Stimulated activated naive CD8-positive, alpha-beta T cell treated with anti-CD3 and anti-CD28 coated beads, Interleukin-15, Interleukin-2, amounts not matched to agents 100 ng/mL and 50 ng/mL, for 24 hours (primary cell): ENCODE measurements at regions not wholly inside any gene's neighbourhood (a gene's known extent, or its start where the extent isn't known, plus 50 kb on each side); places are given as distances from the start of the nearest gene placed in this dataset.

Experiments used
- H3K27ac Mint-ChIP-seq: one replicate; pipeline ENCODE4 v1.8.0; 2021; ENCODE audit warnings: mild to moderate bottlenecking, mixed read lengths
- H3K27me3 Mint-ChIP-seq: one replicate; pipeline ENCODE4 v1.8.0; 2021; ENCODE audit warnings: mixed read lengths
- H3K36me3 Mint-ChIP-seq: one replicate; pipeline ENCODE4 v1.8.0; 2021; ENCODE audit warnings: low read depth, mixed read lengths
- H3K4me1 Mint-ChIP-seq: one replicate; pipeline ENCODE4 v1.8.0; 2021; ENCODE audit warnings: low read depth, mixed read lengths
- H3K4me3 Mint-ChIP-seq: one replicate; pipeline ENCODE4 v1.8.0; 2021; ENCODE audit warnings: mild to moderate bottlenecking, mixed read lengths
- H3K9me3 Mint-ChIP-seq: one replicate; pipeline ENCODE4 v1.8.0; 2021; ENCODE audit warnings: mixed read lengths

- no peak overlapping the region for H3K4me3 Mint-ChIP-seq
- no peaks in the 10 kb centered on the region for H3K27me3 Mint-ChIP-seq
Observed at GRCh38 chr4:33268776-33269175, 2548.6 kb downstream of the PCDH7 start.

DNA sequence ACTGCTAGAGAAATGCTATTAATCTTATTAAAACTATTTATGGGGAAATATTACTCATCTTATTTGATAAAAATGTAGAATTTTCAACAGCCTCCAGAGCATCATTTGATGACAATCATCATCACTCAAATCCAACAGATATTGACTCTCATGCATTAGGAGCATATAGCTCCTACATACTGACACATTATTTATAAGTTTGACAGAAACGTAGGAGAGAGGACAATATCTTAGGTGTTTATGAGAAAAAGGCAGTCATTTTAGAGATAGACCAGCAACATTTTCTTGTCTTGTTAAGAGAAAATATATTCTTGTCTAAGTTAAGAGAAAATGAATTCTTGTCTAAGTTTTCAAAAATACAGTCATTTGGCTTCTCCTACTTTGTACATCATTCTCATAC lies 2550.2 kb downstream of the PCDH7 start:
- Mint-ChIP-seq H3K36me3 (no peaks in the 10 kb centered on the region), H3K4me3 (no peak overlapping the region), H3K4me1 (no peaks in the 10 kb centered on the region), H3K9me3 (peaks cover 14% of the 10 kb centered on the region), H3K27ac (no peak overlapping the region), H3K27me3 (no peaks in the 10 kb centered on the region)

More at GRCh38 chr4:33268776-33269175, 2548.6 kb downstream of the PCDH7 start:
- H3K4me1 Mint-ChIP-seq, result no peaks in the 10 kb centered on the region
- peaks cover 14% of the 10 kb centered on the region for H3K9me3 Mint-ChIP-seq
- H3K36me3 Mint-ChIP-seq, result no peaks in the 10 kb centered on the region
- no peak overlapping the region for H3K27ac Mint-ChIP-seq

- H3K4me1 Mint-ChIP-seq, result no peaks in the 10 kb centered on the region
- no peak overlapping the region for H3K4me3 Mint-ChIP-seq
- no peaks in the 10 kb centered on the region for H3K36me3 Mint-ChIP-seq
Observed at GRCh38 chr4:33272722-33273121, 2552.6 kb downstream of the PCDH7 start.

DNA sequence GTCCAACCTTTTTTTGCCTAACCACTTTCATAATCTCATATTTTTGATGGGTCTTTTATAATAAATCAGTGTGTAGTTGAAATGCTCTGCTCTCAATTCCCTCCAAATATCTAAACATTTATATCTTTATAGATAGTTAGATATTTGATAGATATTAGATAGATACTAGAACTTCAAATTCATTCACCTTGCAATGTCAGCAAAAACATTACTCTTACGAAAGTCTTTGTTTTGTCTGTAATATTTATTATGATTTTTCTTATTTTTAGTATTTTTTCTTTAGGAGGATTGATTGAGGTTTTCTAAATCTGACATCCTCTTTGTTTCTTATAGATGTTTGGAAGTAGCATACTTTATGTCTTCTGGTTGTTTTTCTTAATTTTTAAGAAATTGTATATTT lies 2563.6 kb downstream of the PCDH7 start:
- no peak overlapping the region for H3K4me3 Mint-ChIP-seq
- no peaks in the 10 kb centered on the region for H3K36me3 Mint-ChIP-seq
- H3K27me3 Mint-ChIP-seq, result no peaks in the 10 kb centered on the region
- H3K27ac Mint-ChIP-seq, result no peak overlapping the region
- H3K4me1 Mint-ChIP-seq, result no peaks in the 10 kb centered on the region
- peaks cover 27% of the 10 kb centered on the region for H3K9me3 Mint-ChIP-seq

More at GRCh38 chr4:33272722-33273121, 2552.6 kb downstream of the PCDH7 start:
- Mint-ChIP-seq H3K27me3 (no peaks in the 10 kb centered on the region), H3K27ac (no peak overlapping the region), H3K9me3 (peaks cover 14% of the 10 kb centered on the region)

- H3K4me3 Mint-ChIP-seq, result no peak overlapping the region
- H3K4me1 Mint-ChIP-seq, result no peaks in the 10 kb centered on the region
- H3K27ac Mint-ChIP-seq, result no peak overlapping the region
- H3K27me3 Mint-ChIP-seq, result no peaks in the 10 kb centered on the region
- H3K9me3 Mint-ChIP-seq, result peaks cover 10% of the 10 kb centered on the region
- no peaks in the 10 kb centered on the region for H3K36me3 Mint-ChIP-seq
Observed at GRCh38 chr4:33296876-33297455, 2576.8 kb downstream of the PCDH7 start.

DNA sequence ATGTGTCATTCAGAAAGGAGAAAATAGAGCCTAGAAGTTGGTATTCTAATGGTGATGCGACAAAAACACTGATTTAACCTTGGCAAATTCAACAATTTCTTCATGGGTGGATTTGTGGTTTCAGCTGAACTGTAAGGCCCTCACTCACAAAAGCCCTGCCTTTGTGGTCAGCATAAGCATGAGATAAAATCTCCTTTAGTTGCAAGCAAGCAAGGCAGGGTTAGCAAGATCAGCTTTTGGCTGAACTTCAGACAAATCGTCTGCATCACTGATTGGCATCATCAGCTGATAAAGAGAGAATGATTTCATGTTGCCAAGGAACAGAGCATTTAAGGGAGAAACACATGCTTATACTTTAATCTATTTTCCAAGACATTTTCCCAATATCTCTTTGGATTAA lies 2582.2 kb downstream of the PCDH7 start:
- Mint-ChIP-seq H3K4me3 (no peak overlapping the region), H3K9me3 (peaks cover 10% of the 10 kb centered on the region), H3K36me3 (no peaks in the 10 kb centered on the region), H3K27me3 (no peaks in the 10 kb centered on the region), H3K27ac (no peak overlapping the region), H3K4me1 (no peaks in the 10 kb centered on the region)

GRCh38 chr4:33306131-33306530 lies 2586.0 kb downstream of the PCDH7 start:
- no peaks in the 10 kb centered on the region for H3K36me3 Mint-ChIP-seq
- no peak overlapping the region for H3K4me3 Mint-ChIP-seq
- peaks cover 4% of the 10 kb centered on the region for H3K9me3 Mint-ChIP-seq
- H3K27me3 Mint-ChIP-seq, result no peaks in the 10 kb centered on the region
- H3K27ac Mint-ChIP-seq, result no peak overlapping the region
- no peaks in the 10 kb centered on the region for H3K4me1 Mint-ChIP-seq

DNA sequence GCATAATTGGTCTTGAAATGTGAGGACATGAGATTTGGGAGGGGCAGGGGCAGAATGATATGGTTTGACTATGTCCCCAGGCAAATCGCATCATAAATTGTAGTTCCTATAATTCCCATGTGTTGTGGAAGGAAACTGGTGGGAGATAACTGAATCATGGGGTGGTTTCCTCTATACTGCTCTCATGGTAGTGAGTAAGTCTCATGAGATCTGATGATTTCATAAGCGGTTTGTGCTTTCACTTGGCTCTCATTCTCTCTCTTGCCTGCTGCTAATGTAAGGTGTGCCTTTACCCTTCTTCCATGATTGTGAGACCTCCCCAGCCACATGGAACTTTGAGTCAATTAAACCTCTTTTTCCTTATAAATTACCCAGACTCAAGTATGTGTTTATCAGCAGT lies 2595.9 kb downstream of the PCDH7 start:
- Mint-ChIP-seq H3K4me1 (no peaks in the 10 kb centered on the region), H3K4me3 (no peak overlapping the region), H3K27ac (no peak overlapping the region)

DNA sequence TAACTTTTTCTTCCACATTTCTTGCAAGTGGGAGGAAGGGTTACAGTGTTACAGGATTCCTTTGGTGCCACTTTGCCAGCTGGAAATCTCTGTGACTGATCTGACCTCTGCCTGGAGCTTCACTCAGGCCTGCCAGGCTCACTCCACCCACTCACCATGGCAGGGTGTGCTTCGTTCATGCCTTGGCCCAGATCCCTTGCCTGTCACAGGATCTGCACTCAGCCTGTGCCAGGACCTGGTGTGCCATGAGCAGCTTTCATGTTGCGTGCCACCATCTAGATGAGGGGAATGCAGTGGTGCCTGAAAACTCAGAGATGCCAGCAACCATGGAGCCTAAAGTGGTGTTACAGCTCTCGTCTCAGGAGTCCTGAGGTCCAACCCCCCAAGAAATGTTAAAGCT lies 2596.4 kb downstream of the PCDH7 start:
- Mint-ChIP-seq H3K4me1 (no peaks in the 10 kb centered on the region), H3K27me3 (no peaks in the 10 kb centered on the region), H3K36me3 (no peaks in the 10 kb centered on the region), H3K27ac (no peak overlapping the region), H3K9me3 (peaks cover 10% of the 10 kb centered on the region), H3K4me3 (no peak overlapping the region)

More for the DNA sequence above, 2595.9 kb downstream of the PCDH7 start:
- Mint-ChIP-seq H3K36me3 (no peaks in the 10 kb centered on the region), H3K27me3 (no peaks in the 10 kb centered on the region), H3K9me3 (peaks cover 10% of the 10 kb centered on the region)

DNA sequence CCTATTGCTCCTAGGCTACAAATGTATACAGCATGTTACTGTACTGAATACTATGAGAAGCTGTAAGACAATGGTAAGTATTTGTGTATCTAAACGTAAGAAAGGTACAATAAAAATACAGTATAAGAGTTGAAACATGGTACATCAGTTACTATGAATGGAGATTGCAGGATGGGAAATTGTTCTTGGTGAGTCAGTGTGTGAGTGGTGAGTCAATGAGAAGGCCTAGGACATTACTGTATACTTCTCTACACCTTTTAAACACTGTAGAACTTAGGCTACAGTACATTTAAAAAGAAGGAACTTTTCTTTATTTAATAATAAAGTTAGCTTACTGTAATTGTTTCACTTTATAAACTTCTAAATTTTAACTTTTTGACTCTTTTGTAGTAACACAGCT lies 2603.2 kb downstream of the PCDH7 start:
- Mint-ChIP-seq H3K4me1 (no peaks in the 10 kb centered on the region), H3K4me3 (no peak overlapping the region), H3K27ac (no peak overlapping the region), H3K27me3 (no peaks in the 10 kb centered on the region), H3K36me3 (no peaks in the 10 kb centered on the region), H3K9me3 (peaks cover 20% of the 10 kb centered on the region)

GRCh38 chr4:33334416-33334815 lies 2614.2 kb downstream of the PCDH7 start:
- Mint-ChIP-seq H3K4me1 (no peaks in the 10 kb centered on the region), H3K27ac (no peak overlapping the region), H3K27me3 (no peaks in the 10 kb centered on the region), H3K36me3 (no peaks in the 10 kb centered on the region), H3K4me3 (no peak overlapping the region), H3K9me3 (peaks cover 13% of the 10 kb centered on the region)

GRCh38 chr4:33339762-33340161 lies 2619.6 kb downstream of the PCDH7 start:
- Mint-ChIP-seq H3K4me3 (no peak overlapping the region), H3K27ac (no peak overlapping the region), H3K27me3 (no peaks in the 10 kb centered on the region), H3K9me3 (peaks cover 8% of the 10 kb centered on the region), H3K36me3 (no peaks in the 10 kb centered on the region), H3K4me1 (no peaks in the 10 kb centered on the region)

DNA sequence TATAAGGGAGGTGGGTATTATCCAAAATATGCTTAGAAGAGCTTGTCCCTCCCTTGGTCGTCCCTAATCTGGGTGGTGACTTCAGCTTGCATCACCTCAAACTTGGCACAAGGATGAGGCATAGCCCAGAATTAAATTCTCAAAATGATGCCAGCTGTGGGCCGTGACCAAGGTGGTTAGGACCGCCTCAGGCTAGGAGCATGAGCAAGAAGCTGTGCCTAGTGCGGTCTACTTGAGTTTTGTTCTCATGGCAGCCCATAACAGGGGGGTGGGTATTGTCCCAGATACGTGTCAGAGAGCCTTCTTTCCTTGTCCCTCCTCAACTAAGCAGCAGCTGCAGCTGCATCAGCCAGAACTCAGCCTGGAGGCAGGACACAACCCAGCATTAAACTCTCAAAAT lies 2620.0 kb downstream of the PCDH7 start:
- H3K27ac Mint-ChIP-seq, result no peak overlapping the region
- peaks cover 9% of the 10 kb centered on the region for H3K9me3 Mint-ChIP-seq
- H3K27me3 Mint-ChIP-seq, result no peaks in the 10 kb centered on the region
- no peak overlapping the region for H3K4me3 Mint-ChIP-seq
- H3K36me3 Mint-ChIP-seq, result no peaks in the 10 kb centered on the region
- H3K4me1 Mint-ChIP-seq, result no peaks in the 10 kb centered on the region

DNA sequence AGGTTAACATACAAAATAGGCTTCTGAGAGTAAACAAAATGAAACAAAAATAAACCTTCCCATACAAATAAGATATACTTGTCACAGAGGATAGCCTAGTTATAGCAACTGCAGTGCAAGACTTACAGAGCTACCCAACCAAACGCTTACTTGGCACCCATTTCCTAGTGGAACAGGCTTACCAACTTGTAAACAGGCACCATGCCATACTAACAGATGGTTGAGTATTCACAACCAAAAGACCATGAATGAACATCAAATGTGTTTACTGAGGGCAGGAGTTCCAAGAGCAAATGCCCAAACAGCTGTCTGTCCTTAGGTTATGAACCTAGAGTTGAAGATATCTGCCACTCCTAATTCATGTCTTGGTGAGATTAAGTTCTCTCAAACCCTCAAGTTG lies 2629.2 kb downstream of the PCDH7 start:
- Mint-ChIP-seq H3K4me1 (no peaks in the 10 kb centered on the region), H3K27me3 (no peaks in the 10 kb centered on the region), H3K9me3 (peaks cover 9% of the 10 kb centered on the region), H3K27ac (no peak overlapping the region), H3K4me3 (no peak overlapping the region), H3K36me3 (no peaks in the 10 kb centered on the region)

DNA sequence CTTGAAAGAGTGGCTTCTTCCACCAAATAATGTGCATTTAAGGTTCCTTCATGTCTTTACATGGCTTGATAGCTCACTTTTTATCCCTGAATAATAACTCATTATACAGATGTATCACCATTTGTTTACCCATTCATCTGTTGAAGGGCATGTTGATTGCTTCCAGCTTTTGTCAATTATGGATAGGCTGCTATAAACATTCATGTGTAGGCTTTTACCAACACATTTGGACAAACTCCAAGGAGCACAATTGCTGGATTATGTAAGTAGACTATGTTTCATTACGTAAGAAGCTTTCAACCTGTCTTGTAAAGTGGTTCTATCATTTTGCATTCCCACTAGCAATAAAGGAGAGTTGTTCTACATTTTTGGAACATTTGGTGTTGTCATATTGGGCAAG lies 2637.0 kb downstream of the PCDH7 start:
- Mint-ChIP-seq H3K4me3 (no peak overlapping the region), H3K4me1 (no peaks in the 10 kb centered on the region), H3K36me3 (no peaks in the 10 kb centered on the region), H3K27ac (no peak overlapping the region), H3K27me3 (no peaks in the 10 kb centered on the region), H3K9me3 (no peaks in the 10 kb centered on the region)

- no peaks in the 10 kb centered on the region for H3K4me1 Mint-ChIP-seq
- H3K27me3 Mint-ChIP-seq, result no peaks in the 10 kb centered on the region
- no peaks in the 10 kb centered on the region for H3K36me3 Mint-ChIP-seq
- no peak overlapping the region for H3K4me3 Mint-ChIP-seq
- H3K27ac Mint-ChIP-seq, result no peak overlapping the region
- H3K9me3 Mint-ChIP-seq, result no peaks in the 10 kb centered on the region
Observed at GRCh38 chr4:33369446-33369845, 2649.3 kb downstream of the PCDH7 start.
